KOPT-K1 (cell line): ENCODE measurements at regions not wholly inside any gene's neighbourhood (a gene's known extent, or its start where the extent isn't known, plus 50 kb on each side); places are given as distances from the start of the nearest gene placed in this dataset.

Experiments
- H3K27ac ChIP-seq: fragments of 200-600 bp; sonication (generic); 2 replicates; pipeline ENCODE4 v1.5.1; 2016; ENCODE audit warnings: antibody characterized with exemption, mild to moderate bottlenecking, low read depth, low read length; ENCODE audit not compliant: poor library complexity, severe bottlenecking
- H3K36me3 ChIP-seq: fragments of 200-600 bp; sonication (generic); 2 replicates; pipeline ENCODE4 v1.5.1; 2017; ENCODE audit warnings: antibody characterized with exemption, mild to moderate bottlenecking, low read length, moderate library complexity; ENCODE audit not compliant: insufficient read depth
- H3K9me3 ChIP-seq: fragments of 200-600 bp; sonication (generic); 2 replicates; pipeline ENCODE4 v1.5.1; 2017; ENCODE audit warnings: antibody characterized with exemption, low read length, mild to moderate bottlenecking; ENCODE audit not compliant: insufficient read depth, poor library complexity, severe bottlenecking

GRCh38 chr2:176734868-176735267 is 465.6 kb downstream of the MTX2 start:
- H3K36me3 ChIP-seq: no peaks in the 10 kb centered on the region
- no peaks in the 10 kb centered on the region for H3K9me3 ChIP-seq
- no peak overlapping the region for H3K27ac ChIP-seq

DNA sequence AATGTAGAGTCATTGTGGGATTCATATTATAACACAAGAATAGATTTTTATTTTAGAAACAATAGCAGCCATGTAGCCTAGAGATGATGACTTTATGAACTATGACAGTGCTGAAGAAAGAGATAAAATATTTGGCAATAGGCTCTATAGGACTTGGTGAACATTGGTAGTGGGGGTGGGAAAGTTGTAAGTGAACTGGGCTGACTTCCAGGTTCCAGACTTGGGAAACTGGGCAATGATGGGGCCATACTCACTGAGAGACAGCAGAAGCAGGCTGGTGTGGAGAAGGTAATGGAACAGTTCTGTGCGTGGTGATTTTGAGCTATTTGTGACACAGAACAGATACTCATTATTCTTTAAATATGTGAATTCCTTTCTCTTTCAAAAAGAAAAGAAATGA is 470.3 kb upstream of the HNRNPA3 start:
- Histone ChIP-seq H3K9me3 (no peaks in the 10 kb centered on the region), H3K27ac (no peak overlapping the region), H3K36me3 (no peaks in the 10 kb centered on the region)

DNA sequence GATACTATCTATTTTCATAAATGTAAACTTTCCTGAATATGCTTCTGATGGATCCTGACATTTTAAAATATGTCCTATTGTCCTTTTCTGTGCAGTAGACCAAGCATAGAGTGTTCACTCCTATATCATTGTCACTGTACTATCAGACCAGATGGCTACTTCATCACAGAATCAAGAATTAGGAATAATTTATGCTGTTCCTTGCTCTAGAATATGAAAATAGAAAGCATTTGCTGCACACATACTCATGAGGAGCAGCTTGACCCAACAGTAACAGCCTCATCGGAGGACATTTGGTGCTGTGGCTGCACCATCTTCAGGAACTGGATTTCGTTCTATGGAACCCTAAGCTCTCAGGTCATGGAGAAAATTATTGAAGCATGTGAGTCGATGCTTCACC is 468.9 kb upstream of the HNRNPA3 start:
- Histone ChIP-seq H3K27ac (no peak overlapping the region), H3K36me3 (no peaks in the 10 kb centered on the region), H3K9me3 (no peaks in the 10 kb centered on the region)

DNA sequence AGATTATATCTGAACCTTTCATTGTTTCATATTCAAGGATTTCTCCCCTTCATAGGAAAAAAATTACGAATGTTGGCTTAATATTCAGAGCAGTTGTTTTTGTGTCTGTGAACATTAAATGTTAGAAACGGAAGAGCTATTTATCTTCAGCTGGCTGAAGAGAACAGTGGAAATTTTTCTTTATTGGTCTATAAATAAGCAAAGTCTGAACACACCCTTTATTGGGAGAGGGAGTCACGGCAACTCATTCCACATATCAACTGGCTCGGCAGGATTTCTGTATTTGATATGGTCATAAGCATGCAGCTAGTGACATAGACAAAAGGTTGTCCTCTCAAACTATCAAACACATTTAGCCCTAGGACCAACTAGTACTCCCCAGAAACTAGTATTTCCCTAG is 468.4 kb upstream of the HNRNPA3 start:
- no peaks in the 10 kb centered on the region for H3K36me3 ChIP-seq
- no peaks in the 10 kb centered on the region for H3K9me3 ChIP-seq
- no peak overlapping the region for H3K27ac ChIP-seq

DNA sequence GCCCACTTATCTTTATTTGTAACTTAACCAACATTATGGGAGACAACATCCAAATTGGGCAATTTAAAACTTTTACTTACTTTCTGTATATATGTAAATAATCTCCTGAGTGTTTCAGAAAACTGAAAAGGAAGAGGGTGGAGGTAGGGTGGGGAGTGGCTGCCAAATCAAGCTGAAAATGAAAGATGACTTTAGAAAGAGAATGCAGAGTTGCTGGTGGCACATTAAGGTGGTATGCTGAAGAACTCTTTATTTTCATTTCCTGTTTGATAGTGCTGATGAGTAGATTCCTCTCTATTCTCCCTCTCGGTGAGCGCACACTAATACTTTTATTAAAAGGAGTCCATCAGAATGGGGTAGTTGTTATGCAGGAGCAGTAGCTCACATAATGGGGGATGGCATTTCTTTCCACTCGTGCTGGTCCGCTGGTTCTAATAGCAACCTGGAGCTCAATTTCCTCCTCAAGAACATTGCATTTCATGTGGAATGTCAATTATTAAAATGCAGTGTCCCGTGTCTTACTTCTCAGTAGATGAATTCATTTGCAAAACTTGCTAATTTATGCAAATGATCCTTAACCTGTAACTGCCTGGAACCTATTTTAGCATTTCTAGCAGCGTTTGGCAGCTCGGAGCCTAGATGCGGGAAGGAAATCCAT is 466.9 kb upstream of the HNRNPA3 start:
- Histone ChIP-seq H3K9me3 (no peaks in the 10 kb centered on the region), H3K27ac (no peak overlapping the region), H3K36me3 (no peaks in the 10 kb centered on the region)

DNA sequence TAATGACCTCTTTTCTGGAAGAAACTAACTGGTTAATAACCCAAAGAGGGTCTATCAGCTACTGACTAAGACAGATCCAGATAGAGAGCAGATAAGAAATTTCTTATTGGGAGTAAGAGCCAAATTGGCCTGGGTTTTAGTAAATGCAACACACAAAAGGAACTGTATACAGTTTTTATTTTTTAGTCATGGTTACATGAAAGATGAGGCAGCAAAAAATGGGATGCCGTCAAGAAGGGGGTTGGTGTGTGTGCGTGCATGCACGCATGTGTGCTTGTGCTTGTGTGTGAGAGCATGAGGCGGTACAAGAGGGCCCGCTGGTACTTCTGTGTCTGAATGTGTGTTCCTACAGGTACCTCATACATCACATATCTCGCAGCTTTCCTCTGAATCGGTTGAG is 466.2 kb upstream of the HNRNPA3 start:
- no peak overlapping the region for H3K27ac ChIP-seq
- no peaks in the 10 kb centered on the region for H3K9me3 ChIP-seq
- no peaks in the 10 kb centered on the region for H3K36me3 ChIP-seq

DNA sequence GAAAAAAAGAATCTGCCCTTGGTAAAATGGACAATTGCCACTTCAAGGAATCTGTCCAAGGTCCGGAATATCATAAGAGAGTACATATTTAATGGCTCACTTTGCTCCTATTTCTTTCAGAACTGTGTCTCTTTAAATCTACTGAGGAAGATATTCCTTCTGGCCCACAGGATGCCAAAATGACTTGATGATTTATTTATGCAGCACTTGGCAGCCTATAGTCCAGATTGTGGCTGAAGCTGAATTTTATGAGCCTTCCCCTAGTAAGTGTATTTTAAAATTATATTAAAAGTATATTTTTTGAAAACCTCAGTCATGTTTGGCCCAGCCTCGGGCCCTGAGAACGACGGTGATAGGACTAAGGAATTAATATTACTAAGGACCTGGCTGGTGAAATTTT is 465.1 kb upstream of the HNRNPA3 start:
- H3K27ac ChIP-seq: no peak overlapping the region
- no peaks in the 10 kb centered on the region for H3K9me3 ChIP-seq
- no peaks in the 10 kb centered on the region for H3K36me3 ChIP-seq

GRCh38 chr2:176747928-176748327 is 464.7 kb upstream of the HNRNPA3 start:
- Histone ChIP-seq H3K9me3 (no peaks in the 10 kb centered on the region), H3K36me3 (no peaks in the 10 kb centered on the region), H3K27ac (no peak overlapping the region)

- Histone ChIP-seq H3K9me3 (no peaks in the 10 kb centered on the region), H3K27ac (no peak overlapping the region)
Measured at GRCh38 chr2:176748662-176749061, 463.9 kb upstream of the HNRNPA3 start.

DNA sequence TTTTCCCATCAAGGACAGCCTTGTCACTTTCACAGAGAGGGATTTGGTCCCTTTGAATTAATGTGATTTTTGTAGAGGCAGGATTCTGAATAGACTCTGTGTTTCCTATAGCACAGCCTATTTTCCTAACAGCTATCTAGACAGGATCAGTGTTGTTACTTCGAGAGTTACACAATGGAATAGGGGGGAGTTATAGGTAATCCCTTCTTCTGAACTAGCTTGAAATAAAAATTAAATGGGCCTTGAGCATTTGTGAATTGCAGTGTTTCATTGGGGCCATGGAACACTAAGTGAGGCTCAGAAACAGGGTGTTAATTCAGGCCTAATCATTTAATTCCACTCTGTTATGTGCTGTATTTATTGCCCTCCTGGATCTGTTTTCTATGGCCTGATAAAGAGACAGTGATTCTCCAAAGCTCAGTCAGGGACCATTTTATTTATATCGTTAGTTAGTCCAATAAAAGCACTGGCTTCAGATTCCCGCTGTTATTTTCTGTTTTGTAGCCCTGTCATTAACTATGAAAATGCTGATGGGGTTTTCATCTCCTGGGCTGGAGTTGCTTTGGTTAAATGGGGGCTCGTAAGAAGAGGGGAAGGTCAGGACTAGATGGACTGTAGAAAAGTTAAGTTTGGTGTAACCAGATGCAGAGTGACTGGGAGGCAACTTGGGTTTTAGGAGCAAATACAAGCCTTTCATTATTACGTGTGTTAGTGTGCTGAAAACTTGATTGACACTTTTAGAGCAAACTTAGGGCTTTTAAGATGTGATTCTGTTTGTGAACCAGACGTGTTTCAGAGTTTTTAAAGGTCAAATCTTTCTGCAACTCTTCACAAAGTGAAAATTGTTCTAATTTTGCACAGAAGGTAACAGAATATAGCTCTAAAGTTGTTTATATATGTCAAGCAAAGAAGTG is 461.0 kb upstream of the HNRNPA3 start:
- Histone ChIP-seq H3K27ac (no peak overlapping the region), H3K36me3 (no peaks in the 10 kb centered on the region), H3K9me3 (no peaks in the 10 kb centered on the region)

More at GRCh38 chr2:176748662-176749061, 463.9 kb upstream of the HNRNPA3 start:
- H3K36me3 ChIP-seq: no peaks in the 10 kb centered on the region

DNA sequence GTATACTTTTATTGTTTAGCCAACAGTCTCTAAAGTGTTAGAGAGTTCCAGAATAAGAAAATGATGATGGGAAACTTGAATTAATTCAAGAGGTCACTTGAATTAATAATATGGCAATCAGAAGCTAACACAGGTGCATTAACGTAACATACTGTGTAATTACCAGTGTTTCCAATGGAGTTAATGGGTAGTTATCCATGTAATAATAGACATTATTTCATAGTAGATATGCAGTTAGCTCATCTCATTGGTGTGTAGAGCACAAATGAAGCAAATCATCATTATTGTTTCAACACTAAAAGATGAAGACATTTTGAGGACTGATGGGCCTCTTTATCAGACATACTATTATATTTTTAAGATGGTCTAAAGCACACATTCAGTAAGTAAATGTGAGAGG is 460.3 kb upstream of the HNRNPA3 start:
- Histone ChIP-seq H3K27ac (no peak overlapping the region), H3K9me3 (no peaks in the 10 kb centered on the region), H3K36me3 (no peaks in the 10 kb centered on the region)

DNA sequence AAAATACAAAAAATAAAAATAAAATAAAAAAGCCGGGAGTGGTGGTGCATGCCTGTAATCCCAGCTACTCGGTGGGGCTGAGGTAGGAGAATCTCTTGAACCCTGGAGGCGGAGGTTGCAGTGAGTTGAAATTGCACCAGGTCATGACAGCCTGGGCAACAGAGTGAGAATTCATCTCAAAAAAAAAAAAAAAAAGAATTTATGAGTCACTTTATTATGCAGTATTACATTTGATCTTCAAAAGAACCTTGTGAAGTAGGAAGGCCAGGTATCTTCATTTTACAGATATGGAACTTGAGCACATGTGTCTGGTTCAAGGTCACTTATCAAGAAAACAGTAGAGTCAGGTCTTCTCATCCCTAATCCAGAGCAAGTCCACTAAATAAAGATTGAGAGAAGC is 459.4 kb upstream of the HNRNPA3 start:
- Histone ChIP-seq H3K27ac (no peak overlapping the region), H3K9me3 (no peaks in the 10 kb centered on the region), H3K36me3 (no peaks in the 10 kb centered on the region)

DNA sequence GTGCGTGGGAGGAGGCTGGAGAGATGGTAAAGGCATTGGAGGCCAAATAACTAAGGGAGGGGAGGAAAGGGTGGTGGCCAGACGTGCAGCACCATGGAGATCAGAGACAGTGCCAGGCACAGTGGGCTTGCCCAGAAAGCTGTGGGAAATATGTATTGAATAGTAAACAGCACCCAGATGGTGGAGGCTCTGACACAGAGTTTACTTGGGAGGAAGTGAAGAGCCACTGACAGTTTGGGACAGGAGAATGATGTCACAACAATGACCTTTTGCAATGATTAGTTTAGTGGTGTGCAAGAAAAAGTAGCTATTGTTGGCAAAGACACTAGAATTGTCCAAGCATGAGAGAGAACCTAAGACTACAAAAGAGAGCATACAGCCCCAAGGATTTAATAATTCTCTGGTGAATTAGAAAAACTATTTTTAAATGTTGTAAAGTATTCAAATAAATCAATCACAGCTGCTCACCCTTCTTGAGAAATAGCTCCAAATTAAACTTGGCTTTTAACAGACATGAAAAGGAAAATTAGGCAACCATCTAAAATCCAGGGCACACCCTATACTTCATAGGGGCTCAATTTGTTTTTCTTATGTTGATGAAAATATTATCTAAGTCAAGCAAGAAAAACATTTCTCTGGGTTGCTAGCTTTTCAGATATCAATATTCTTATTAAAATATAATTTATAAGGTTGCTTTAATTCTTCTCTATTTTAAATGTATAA is 458.7 kb upstream of the HNRNPA3 start:
- H3K36me3 ChIP-seq: no peaks in the 10 kb centered on the region
- no peaks in the 10 kb centered on the region for H3K9me3 ChIP-seq
- H3K27ac ChIP-seq: no peak overlapping the region

GRCh38 chr2:176755537-176756135 is 457.0 kb upstream of the HNRNPA3 start:
- H3K36me3 ChIP-seq: no peaks in the 10 kb centered on the region
- H3K27ac ChIP-seq: no peak overlapping the region
- no peaks in the 10 kb centered on the region for H3K9me3 ChIP-seq

DNA sequence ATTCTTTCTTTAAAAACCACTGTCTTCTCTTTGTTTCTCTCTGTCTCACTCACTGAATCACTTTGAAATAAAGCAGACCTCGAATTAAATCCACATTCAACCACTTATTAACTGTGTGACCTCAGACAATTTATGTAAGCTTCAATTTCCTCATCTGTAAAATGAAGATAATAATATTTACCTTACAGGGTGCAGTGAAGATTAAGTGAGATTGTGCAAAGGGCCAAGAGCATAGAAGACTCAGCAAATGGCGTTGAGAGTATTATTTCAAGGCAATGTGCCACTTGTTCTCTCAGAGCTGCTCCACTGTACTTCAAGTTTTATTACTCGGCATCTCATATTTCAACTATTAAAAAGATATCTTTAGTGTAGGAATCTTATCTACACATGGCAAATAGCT is 454.2 kb upstream of the HNRNPA3 start:
- Histone ChIP-seq H3K36me3 (no peaks in the 10 kb centered on the region), H3K27ac (no peak overlapping the region), H3K9me3 (no peaks in the 10 kb centered on the region)
